8988T (cell line): ENCODE measurements at regions not wholly inside any gene's neighbourhood (a gene's known extent, or its start where the extent isn't known, plus 50 kb on each side); places are given as distances from the start of the nearest gene placed in this dataset.
"Not testable (repeated sequence)": the region's sequence is repeated elsewhere in the genome, so short reads cannot be mapped to it uniquely, and the experiment has no call there.

ENCODE experiments used
- DNase-seq: peaks from one replicate; pipeline ENCODE4 v3.0.0; 2011

DNA sequence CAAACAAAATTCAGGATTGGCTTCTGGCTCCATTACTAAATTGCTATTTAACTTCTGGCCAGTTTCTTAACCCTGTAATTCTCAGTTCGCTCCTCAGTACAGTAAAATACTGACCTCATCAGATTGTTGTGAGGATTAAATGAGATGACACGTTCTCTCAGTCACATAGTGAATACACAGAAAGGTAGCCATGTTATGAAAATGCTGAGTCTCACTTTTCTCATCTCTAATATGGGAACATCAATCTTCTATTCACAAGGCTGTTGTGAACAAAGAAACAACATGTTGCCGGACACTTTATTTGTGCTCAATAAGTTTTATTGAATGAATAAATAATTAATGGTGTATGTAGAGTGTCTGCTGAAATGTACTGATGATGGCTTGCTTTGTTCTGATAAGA, 924.5 kb upstream of the GOT2 start:
- DNase-seq, result no peak

DNA sequence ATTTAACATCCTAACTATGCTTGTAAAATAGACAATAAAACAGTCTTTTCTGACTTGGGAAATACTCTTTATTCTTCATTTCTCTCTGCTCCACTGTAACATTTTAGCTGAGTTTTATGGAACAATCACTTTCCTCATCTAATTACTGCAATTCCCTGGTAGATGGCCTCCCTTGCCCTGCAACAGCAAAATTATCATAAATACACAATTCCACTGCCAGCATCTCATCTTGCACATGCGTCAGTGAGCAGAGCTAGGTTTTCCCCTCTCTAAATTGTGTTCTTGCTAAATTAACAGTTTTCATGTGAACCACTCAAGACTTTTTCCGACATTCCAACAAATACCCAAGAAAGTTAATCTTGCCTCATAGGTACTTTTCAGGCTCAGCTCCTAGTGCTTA, 920.9 kb upstream of the GOT2 start:
- DNase-seq, result no peak

DNA sequence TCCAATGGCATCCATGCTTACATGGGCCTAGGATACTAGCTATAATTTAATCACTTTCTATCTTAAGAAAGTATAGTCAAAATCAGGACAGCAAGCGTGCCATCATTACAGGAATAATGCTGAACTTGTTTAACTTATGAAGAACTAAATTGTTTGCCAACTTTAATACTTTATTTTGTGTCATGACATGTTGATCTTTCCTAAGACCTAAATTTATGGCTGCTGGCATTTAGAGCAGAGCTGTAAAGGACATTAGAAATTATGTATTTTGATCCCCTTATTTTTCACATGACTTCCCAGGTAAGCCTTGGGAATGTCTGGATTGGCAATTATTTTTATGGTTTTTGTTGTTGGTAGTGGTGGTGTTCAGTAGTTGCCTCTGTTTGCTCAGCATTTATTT, 920.3 kb upstream of the GOT2 start:
- DNase-seq, result no peak

DNA sequence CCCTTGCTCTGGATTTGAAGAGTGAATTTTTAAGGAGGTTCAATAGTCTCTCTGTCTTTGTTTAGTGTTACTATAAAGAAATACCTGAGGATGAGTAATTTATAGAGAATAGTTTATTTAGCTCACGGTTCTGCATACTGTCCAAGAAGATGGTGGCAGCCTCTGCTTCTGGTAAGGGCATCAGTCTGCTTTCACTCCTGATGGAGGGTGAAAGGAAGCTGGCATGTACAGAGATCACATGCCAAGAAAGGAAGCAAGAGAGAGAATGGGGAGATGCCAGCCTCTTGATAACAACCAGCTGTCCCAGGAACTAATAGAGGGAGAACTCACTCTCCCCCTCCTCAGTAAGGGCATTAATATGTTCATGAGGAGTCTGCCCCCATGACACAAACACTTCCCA, 917.5 kb upstream of the GOT2 start:
- no peak for DNase-seq

DNA sequence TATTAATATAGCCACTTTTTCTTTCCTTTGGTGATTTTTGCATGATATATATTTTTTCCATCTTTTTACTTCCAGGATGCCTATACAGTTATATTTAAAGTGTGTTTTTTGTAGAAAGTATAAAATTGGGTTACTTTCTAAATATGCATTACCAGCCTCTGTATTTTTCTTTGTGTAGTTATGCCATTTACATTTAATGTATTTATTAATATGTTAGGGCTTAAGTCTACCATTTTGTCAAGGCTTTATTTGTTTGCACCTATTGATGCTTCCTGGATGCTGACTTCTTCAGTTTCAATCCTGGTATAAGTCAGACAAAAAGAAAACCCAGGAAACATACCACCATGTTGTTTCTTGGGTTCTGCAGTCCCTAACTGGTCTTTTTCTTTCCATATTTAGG, 911.1 kb upstream of the GOT2 start:
- DNase-seq, result no peak

- no peak for DNase-seq
Observed at GRCh38 chr16:59635674-59636073, 901.6 kb upstream of the GOT2 start.

DNA sequence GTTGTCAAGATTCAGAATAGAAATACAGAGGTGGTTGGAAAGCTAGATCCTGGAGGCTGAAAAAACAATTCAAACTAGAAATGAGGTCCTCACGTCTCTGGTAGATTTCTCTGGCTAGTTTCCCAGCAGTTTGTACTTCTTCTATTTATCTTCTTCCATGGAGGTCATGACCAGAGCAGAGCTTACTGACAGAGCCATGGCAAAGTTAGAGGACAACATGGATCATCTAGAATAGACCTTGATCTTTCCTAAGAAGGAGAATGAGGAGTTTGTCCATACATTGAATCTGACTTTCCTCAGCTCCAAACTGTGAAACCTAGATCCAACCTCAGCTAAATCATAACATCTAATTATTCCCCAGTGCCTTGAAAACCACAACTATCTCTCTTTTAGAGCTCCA, 900.8 kb upstream of the GOT2 start:
- DNase-seq, result no peak

DNA sequence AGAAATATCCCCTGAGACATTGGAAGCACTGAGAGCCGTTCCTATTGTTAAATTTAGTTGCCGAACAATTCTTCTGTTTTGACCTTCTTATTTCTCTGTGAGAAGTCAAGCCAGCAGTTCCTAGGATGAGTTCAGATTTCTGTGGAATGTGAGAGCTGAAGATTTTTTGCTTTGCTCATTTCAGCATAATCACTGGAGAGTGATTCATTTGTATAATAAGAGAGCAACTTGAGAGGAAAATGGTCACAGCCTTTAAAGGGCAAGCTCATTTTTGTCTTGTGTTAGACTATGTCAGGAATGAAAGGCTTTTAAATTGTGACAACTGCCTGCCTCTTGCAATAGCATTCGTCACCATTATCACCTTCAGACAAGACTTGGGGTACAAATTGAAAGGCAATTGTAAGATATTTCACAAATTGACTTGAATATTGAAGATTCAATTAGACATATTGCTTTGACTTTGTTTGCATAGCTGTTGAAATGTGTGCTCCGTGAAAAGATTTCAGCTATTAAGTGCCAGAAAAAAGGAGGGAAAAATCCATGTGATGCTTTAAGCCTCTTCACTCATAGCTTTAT, 900.0 kb upstream of the GOT2 start:
- DNase-seq, result no peak

DNA sequence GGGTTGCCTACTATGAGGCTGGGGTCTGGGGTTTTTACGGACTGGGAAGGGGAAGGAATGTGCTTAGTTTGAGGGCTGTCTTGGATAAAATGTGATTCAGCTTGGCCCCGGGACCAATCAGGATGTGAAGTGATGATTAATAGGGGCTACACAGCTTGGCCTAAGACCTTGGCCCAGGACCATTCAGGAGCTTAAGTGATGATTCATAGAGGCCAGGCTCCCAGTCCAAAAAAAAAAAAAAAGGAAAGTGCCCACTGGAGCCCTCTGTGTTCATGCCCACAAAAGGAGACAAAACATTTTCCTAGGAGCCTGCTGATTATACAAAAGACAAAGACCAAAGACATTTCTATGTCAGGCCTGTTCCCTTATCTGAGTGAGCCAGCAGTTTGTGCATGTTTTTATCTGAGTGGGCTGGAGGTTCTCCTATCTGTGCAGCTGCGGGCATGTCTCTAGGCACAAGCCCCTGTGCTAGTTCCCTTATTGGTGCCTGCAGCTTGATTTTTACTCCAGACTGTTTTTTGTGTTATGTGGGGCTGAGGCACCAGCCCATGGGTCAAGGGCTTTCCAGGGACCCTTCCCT, 898.2 kb upstream of the GOT2 start:
- no peak for DNase-seq

DNA sequence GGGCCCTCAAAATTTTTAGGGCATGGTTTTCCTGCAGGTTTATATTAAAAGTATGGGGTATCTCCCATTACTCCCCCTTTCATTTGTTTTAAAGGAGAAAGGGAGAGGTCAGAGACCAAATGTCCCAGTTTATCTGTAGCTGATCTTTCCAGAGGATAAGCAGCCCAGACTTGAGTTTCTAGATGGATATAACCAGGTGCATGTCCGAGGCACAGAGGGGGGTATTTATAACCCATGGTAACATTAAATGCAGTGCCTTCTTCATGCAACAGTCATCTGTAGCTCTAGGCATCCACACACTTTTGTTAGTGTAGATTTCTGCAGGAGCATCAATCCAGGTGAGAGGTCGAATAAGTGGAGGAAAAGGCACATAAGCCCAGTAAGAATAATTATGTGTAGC, 890.3 kb upstream of the GOT2 start:
- not testable (repeated sequence) for DNase-seq

DNA sequence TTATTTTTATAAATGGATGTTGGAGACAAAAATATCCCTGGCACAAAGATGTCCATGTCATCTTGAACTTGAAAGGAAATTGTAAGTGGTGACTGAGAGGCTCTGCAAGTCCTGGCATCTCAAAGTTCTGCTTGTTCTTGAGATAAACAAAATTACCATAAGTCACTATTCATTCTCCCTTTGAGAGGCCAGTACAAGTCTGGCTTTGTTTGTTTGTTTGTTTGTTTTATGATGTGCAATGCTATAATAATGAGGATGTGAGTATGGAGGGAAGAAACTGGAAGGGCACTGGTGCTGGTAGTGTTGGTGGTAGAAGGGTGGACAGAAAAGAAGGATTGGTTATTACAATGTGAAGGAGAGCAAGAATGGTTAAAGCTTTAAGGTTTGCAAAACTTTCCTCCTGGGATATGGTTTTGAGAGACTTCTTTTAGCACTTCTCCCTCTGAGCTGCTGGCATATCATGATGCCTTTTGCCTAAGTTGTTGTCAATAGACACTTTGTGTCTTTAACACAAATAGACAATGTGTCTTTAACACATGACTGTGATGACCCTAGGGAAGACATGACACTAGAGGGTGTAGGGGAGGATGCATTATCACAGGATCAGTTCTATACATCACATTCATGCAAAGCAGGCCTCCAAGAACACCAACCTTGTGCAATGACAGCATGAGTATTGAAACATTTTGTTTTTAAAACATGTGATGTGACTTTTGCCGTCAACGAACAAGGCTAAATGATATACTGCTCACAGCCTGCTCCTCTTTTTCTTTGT, 880.5 kb upstream of the GOT2 start:
- no peak for DNase-seq

GRCh38 chr16:59612910-59613620, 878.9 kb upstream of the GOT2 start:
- not testable (repeated sequence) for DNase-seq

GRCh38 chr16:59612094-59612493, 878.0 kb upstream of the GOT2 start:
- no peak for DNase-seq

- DNase-seq, result no peak
Observed at GRCh38 chr16:59611556-59611955, 877.4 kb upstream of the GOT2 start.

DNA sequence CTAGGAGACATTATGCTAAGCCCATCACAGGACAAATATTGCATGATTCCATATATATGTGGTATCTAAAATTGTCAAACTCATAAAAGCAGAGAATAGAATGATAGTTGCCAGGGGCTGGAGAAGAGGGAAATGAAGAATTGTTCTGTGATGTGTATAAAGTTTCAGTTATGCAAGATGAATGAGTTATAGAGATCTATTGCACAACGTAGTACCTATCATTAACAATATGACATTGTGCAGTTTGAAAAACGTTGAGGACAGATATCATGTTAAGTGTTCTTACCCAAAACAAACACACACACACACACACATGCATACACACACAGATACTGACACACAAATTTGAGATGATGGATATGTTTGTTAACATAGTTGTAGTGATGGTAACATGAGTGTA, 871.6 kb upstream of the GOT2 start:
- no peak for DNase-seq

DNA sequence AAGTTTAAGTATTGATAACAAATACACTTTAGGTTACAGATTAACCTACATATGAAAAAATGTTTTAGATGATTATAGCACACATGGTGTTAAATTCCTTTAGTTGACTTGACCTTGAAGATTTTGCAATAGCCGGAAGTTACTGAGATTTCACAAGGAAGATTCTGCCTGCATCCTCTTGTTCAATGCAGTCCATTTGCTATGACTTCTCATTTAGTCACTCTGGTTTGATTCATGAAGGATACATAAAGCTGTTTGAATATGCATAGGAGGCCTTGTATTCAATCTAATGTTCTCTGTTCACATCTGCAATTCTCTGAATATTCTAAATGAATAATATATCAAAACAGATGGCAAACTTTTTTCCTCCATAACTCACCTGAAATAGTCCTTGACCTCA, 870.2 kb upstream of the GOT2 start:
- DNase-seq, result no peak

GRCh38 chr16:59601452-59601851, 867.3 kb upstream of the GOT2 start:
- DNase-seq, result no peak

DNA sequence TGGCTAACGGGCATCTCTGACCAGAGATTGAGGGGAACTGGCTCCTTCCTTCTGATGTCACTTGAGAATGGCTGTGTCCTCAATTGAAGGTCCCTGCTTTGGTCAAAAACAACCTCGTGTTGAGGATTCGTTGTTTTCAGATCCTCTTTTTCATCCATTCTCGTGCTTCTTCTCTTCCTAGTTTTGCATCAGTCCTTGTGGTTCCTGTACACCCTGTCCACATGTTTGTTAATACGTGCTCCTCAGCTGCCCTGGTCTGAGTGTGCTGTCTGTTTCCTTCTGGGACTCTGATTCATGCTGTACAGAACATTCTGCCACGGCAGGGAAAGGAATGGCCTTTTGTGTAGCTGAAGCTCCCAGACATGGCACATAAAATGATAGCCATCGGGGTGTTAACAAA, 863.2 kb upstream of the GOT2 start:
- DNase-seq, result no peak

GRCh38 chr16:59596693-59597092, 862.6 kb upstream of the GOT2 start:
- DNase-seq, result no peak

- no peak for DNase-seq
Observed at GRCh38 chr16:59593194-59593661, 859.1 kb upstream of the GOT2 start.

- DNase-seq, result no peak
Observed at GRCh38 chr16:59591480-59591879, 857.4 kb upstream of the GOT2 start.

DNA sequence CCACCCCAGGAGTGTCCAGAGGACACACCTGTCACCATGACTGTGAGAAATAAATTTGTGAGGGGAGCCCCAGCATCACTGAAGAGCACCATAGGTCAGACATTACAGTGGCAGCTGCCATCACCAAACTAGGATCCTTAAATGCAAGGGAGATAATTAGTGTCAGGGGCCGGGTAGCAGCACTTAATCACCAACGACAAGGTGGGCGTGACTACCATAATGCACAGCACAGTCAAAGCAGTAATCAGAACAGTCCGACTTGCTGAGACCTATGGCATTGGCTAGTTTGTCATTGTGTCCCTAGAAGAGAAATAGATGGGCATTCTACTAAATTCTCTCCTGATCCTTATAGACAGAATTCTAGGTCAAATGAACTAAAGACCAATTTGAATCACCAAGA, 856.7 kb upstream of the GOT2 start:
- no peak for DNase-seq

DNA sequence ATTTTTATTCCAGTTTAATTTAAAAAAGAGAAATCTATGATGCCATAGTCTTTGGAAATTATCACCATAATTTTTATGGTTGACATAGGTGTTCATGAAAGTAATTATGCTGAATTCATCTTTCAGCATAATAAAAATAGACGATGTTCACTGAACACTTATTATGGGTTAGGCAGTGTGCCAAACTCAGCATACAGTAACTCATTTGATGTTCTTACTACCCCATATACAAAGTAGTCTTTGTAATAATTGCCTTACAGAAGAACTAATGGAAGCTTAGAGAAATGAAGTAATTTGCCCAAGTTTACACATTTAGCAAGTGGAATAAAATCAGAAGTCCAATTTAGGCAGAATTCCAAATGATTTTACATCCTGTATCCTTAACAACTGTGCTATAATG, 852.2 kb upstream of the GOT2 start:
- DNase-seq, result no peak

DNA sequence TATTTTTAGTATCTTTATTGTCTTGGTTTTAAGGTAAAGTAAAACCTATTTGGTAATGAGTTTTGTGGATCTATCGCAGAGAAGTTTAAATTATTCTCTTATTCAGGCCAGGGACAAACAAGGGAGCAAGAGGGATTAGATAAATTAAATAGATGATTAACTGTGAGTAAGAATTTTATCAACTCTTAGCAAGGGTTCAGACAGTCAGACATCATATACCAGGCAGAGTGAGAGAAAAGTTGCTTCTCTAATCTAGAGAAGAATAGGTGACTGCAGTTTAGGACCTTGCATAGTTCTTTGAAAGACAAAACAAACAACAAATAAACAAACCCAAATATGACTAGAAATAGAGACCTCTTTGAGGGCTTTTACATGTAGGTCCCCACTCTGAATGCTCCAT, 840.2 kb upstream of the GOT2 start:
- no peak for DNase-seq
